GM12874 (cell line): ENCODE measurements at regions not wholly inside any gene's neighbourhood (a gene's known extent, or its start where the extent isn't known, plus 50 kb on each side); places are given as distances from the start of the nearest gene placed in this dataset.

Experiments used
- TF ChIP-seq, protein P1 (sequence below): IDR thresholded peaks from 2 replicates; pipeline ENCODE4 v1.5.1; 2011; ENCODE audit warnings: low read depth, mild to moderate bottlenecking, control low read depth, low read length, moderate library complexity; ENCODE audit not compliant: insufficient read depth

DNA sequence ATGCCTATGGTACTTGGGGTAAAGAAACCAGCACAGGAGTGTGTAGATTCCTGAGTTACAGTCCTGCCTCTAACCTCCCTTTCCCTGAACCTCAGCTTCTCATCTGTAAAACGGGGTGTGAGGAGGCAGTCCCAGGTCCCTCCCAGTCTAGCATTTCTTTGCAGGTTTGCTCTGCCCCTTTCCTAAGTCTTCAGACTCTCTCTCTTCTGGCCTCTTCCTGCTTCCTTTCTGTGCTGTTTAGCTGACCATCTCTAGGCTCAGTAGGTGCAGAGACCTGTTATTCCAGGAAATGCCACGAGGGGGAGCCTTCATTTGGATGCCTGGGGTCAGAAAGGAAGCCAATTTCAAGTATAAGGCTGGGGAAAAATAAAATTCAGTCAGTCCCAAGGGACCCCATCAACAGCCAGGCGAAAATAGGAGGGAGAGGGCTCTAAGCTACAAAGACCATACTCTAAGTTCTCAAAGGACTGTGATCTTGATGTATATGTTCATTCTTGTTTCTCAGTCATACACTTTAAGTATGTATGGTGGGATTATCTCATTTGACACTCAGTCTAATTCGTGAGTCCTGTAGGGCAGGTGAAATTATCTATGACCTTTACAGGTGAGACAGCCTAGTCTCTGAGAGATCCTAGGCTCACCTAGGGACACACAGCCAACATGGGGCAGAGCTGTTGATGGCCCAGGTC, 89.1 kb downstream of the NCR2 start:
- TF ChIP-seq, protein P1, sequence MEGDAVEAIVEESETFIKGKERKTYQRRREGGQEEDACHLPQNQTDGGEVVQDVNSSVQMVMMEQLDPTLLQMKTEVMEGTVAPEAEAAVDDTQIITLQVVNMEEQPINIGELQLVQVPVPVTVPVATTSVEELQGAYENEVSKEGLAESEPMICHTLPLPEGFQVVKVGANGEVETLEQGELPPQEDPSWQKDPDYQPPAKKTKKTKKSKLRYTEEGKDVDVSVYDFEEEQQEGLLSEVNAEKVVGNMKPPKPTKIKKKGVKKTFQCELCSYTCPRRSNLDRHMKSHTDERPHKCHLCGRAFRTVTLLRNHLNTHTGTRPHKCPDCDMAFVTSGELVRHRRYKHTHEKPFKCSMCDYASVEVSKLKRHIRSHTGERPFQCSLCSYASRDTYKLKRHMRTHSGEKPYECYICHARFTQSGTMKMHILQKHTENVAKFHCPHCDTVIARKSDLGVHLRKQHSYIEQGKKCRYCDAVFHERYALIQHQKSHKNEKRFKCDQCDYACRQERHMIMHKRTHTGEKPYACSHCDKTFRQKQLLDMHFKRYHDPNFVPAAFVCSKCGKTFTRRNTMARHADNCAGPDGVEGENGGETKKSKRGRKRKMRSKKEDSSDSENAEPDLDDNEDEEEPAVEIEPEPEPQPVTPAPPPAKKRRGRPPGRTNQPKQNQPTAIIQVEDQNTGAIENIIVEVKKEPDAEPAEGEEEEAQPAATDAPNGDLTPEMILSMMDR: peak; percentile 78

DNA sequence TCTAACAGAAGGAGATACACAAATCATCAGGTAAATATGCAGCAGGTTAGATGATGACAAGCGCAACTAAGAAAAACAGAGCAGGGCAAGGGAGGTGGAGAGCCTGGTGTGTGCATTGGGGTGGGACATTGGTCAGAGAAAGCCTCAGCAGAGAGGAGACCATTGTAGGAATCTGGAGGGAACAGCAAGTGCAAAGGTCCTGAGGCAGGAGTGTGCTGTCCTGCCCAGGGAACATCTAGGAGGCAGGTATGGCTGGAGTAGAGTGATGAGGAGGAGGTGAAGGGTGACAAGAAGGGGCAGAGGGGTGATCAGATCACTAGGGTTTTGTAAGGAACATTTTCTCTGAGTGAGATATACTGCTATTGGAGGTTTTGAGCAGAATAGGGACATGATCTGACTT, 90.1 kb downstream of the NCR2 start:
- TF ChIP-seq, protein P1: no peak

- TF ChIP-seq, protein P1: no peak
Measured at GRCh38 chr6:41426438-41426851, 91.0 kb downstream of the NCR2 start.

- TF ChIP-seq, protein P1: no peak
Measured at GRCh38 chr6:41426888-41427641, 91.7 kb downstream of the NCR2 start.

DNA sequence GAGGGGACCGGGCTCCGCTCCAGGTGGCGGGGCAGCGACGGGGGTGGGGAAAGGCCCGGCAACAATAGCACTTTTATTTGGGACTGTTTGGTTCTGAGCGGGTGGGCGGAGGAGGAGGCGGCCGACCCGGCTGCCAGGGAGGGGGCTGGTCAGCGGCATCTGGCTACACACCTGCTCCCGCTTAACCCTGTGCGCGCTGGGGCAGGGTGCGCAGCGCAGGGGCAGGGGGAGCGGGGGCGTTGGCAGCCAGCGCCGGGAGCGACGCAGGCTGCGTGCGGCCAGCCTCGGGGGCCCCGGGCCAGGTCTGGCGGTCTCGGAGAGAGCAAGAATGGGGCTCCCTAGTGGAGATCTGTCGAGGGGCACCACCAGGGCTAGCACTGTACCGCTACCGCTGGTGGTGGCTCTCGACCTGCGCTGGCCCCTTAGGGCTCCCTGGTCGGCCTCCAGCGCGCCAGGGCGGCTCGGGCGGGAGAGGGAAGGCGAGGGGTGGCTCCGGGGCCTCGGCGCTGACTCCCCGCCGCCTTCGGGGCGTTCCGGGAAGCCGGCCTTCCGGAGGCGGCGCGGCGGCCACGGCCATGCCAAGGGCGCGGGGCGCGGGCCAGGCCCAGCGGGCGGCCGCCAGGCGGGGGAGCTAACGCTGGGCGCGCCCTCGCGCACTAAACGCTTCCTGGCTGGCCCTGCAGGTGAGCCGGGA, 92.4 kb downstream of the NCR2 start:
- TF ChIP-seq, protein P1: 0 out of 2 replicates have a peak, but pooled peaks have one; percentile 6

GRCh38 chr6:41428336-41428995, 93.1 kb downstream of the NCR2 start:
- TF ChIP-seq, protein P1: no peak

GRCh38 chr6:41428996-41429421, 93.6 kb downstream of the NCR2 start:
- TF ChIP-seq, protein P1: no peak
